ENCODE measurements at regions not wholly inside any gene's neighbourhood (a gene's known extent, or its start where the extent isn't known, plus 50 kb on each side); places are given as distances from the start of the nearest gene placed in this dataset.

DNA sequence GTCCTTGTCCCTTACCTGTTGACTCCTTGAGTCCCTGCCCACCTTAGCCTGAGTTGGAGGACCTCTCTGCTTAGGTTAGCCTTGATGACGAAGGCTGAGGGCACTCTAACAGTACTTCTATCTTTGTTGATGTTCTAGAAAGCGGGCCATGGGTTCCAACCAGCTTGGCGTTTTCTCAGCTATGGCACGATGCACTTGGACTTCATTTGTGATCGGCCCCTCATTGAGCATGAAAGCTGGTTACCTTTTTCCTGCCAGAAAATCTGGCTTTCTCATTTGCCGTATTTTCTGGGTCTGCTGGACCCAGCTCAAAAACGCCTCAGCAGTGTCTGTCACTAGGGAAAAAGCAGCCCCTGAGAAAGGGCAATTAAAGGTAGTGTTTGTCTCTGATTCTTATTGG is 290.8 kb downstream of the EMP1 start:
- no peak for TF ChIP-seq EZH2 (optimal IDR thresholded peaks at IDR 0.05; ENCODE audit: low read depth, low read length)
- no peak overlapping the region for H3K27ac ChIP-seq (ENCODE audit: low read length)

DNA sequence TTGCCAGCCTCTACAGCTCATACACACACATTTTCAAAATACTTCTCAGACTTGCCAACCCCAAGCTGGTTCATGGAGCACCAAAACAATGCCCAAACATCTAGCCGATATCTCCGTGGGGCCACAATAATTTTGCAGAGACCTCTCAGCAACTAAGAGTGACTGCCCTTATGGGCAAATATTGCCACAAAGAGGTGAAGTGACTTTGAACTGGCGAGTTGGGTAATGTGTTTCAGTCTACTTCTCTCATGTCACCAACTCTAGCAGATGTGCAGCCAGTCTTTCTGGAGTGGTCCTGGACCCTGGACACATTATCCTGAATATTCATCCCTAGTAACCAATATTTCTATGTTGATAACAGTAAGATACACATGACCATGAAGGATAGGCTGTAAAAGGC is 290.3 kb downstream of the EMP1 start:
- Histone ChIP-seq H2AFZ (ENCODE audit: low read length) (no peak overlapping the region), H3K4me1 (ENCODE audit: low read length) (no peaks in the 10 kb centered on the region), H3K27ac (ENCODE audit: low read length) (no peak overlapping the region), H3K9me3 (replicated peaks; ENCODE audit: insufficient read depth, low read length) (no peaks in the 10 kb centered on the region), H3K79me2 (ENCODE audit: low read length) (no peaks in the 10 kb centered on the region), H3K27me3 (replicated peaks; ENCODE audit: insufficient read depth, low read length) (no peaks in the 10 kb centered on the region), H3K9ac (ENCODE audit: low read length) (no peak overlapping the region), H3K36me3 (replicated peaks; ENCODE audit: insufficient read depth, low read length) (no peaks in the 10 kb centered on the region), H3F3A (ENCODE audit: insufficient read depth, low read length) (no peaks in the 10 kb centered on the region), H3K4me2 (ENCODE audit: low read depth, low read length) (no peak overlapping the region), H4K20me1 (ENCODE audit: insufficient read depth, low read length) (no peaks in the 10 kb centered on the region), H3K9me2 (replicated peaks; ENCODE audit: insufficient read depth, low read length) (no peaks in the 10 kb centered on the region), H3K4me3 (ENCODE audit: low read length) (no peak overlapping the region)
- no peak for DNase-seq
- TF ChIP-seq EZH2 (optimal IDR thresholded peaks at IDR 0.05; ENCODE audit: low read depth, low read length): no peak
- TF ChIP-seq EZH2phosphoT487 (IDR thresholded peaks at IDR 0.05; ENCODE audit: low read length): no peak
- TF ChIP-seq, protein P1, sequence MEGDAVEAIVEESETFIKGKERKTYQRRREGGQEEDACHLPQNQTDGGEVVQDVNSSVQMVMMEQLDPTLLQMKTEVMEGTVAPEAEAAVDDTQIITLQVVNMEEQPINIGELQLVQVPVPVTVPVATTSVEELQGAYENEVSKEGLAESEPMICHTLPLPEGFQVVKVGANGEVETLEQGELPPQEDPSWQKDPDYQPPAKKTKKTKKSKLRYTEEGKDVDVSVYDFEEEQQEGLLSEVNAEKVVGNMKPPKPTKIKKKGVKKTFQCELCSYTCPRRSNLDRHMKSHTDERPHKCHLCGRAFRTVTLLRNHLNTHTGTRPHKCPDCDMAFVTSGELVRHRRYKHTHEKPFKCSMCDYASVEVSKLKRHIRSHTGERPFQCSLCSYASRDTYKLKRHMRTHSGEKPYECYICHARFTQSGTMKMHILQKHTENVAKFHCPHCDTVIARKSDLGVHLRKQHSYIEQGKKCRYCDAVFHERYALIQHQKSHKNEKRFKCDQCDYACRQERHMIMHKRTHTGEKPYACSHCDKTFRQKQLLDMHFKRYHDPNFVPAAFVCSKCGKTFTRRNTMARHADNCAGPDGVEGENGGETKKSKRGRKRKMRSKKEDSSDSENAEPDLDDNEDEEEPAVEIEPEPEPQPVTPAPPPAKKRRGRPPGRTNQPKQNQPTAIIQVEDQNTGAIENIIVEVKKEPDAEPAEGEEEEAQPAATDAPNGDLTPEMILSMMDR (IDR thresholded peaks at IDR 0.05; ENCODE audit: low read length): no peak

More for the DNA sequence above, 290.8 kb downstream of the EMP1 start:
- H4K20me1 ChIP-seq (ENCODE audit: insufficient read depth, low read length): no peaks in the 10 kb centered on the region
- no peak overlapping the region for H2AFZ ChIP-seq (ENCODE audit: low read length)
- H3F3A ChIP-seq (ENCODE audit: insufficient read depth, low read length): no peaks in the 10 kb centered on the region
- no peak overlapping the region for H3K4me2 ChIP-seq (ENCODE audit: low read depth, low read length)
- no peaks in the 10 kb centered on the region for H3K4me1 ChIP-seq (ENCODE audit: low read length)
- H3K79me2 ChIP-seq (ENCODE audit: low read length): no peaks in the 10 kb centered on the region
- H3K9ac ChIP-seq (ENCODE audit: low read length): no peak overlapping the region
- H3K4me3 ChIP-seq (ENCODE audit: low read length): no peak overlapping the region
- H3K9me3 ChIP-seq (replicated peaks; ENCODE audit: insufficient read depth, low read length): no peaks in the 10 kb centered on the region
- no peaks in the 10 kb centered on the region for H3K27me3 ChIP-seq (replicated peaks; ENCODE audit: insufficient read depth, low read length)
- H3K9me2 ChIP-seq (replicated peaks; ENCODE audit: insufficient read depth, low read length): no peaks in the 10 kb centered on the region
- no peak for DNase-seq
- H3K36me3 ChIP-seq (replicated peaks; ENCODE audit: insufficient read depth, low read length): no peaks in the 10 kb centered on the region

DNA sequence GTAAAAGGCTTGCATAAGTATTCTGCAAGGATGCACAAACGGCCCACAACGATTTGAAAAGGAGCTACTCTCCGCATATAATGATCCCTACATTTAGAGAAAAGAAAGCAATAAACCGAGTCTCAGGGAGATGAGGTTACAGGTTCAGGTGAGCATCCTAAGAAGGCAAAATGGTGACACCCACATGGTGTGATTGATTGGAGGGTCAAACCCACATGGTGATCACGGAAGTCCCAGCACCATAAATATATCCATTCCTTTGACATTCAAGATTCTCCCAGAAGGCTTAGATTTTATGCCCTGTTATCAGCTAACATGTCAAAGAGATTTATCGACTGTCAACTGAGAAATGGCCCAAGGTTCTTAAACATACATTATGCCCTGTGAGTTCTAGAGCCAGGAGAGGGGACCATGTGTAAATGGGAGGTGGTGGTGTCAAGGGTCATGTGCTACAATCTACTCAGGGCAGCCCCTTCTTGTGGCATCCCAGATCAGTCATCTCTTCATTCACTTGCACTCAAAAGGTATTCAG is 282.2 kb downstream of the EMP1 start:
- no peak for DNase-seq
- no peaks in the 10 kb centered on the region for H3K9me3 ChIP-seq (replicated peaks; ENCODE audit: insufficient read depth, low read length)
- H2AFZ ChIP-seq (ENCODE audit: low read length): no peak overlapping the region
- no peaks in the 10 kb centered on the region for H3K9me2 ChIP-seq (replicated peaks; ENCODE audit: insufficient read depth, low read length)
- no peak overlapping the region for H3K27ac ChIP-seq (ENCODE audit: low read length)
- no peaks in the 10 kb centered on the region for H4K20me1 ChIP-seq (ENCODE audit: insufficient read depth, low read length)
- 0 out of 2 replicates have a peak, but pooled peaks cover under 1% of the 10 kb centered on the region for H3K27me3 ChIP-seq (replicated peaks; ENCODE audit: insufficient read depth, low read length)
- H3K4me2 ChIP-seq (ENCODE audit: low read depth, low read length): no peak overlapping the region
- no peak overlapping the region for H3K9ac ChIP-seq (ENCODE audit: low read length)
- TF ChIP-seq EZH2phosphoT487 (IDR thresholded peaks at IDR 0.05; ENCODE audit: low read length) (no peak), EZH2 (optimal IDR thresholded peaks at IDR 0.05; ENCODE audit: low read depth, low read length) (no peak)
- TF ChIP-seq, protein P1 (IDR thresholded peaks at IDR 0.05; ENCODE audit: low read length): no peak
- no peak overlapping the region for H3K4me3 ChIP-seq (ENCODE audit: low read length)
- H3K36me3 ChIP-seq (replicated peaks; ENCODE audit: insufficient read depth, low read length): no peaks in the 10 kb centered on the region
- H3K79me2 ChIP-seq (ENCODE audit: low read length): no peaks in the 10 kb centered on the region
- no peaks in the 10 kb centered on the region for H3F3A ChIP-seq (ENCODE audit: insufficient read depth, low read length)
- 0 out of 2 replicates have a peak, but pooled peaks cover 3% of the 10 kb centered on the region for H3K4me1 ChIP-seq (ENCODE audit: low read length)

DNA sequence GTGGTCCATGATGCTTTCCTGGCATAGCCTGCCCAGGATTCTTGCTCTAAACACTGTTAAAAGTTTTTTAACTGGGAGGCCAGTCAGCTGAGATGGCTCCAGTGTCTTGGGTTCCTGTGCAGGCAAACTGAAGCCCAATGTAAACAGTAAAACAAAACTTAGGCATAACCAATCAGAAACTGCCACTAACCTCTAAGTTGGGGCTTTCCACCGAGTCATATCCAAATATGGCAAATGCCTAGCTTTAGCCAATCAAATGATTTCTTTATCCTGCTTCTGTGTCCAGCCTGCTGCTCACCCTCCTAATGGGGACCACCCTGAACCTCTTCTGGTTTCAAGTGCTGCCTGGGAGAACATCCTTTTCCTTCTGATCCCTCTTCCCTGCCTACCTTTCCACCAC is 277.9 kb downstream of the EMP1 start:
- Histone ChIP-seq H3K4me1 (ENCODE audit: low read length) (peaks cover 18% of the 10 kb centered on the region), H4K20me1 (ENCODE audit: insufficient read depth, low read length) (no peaks in the 10 kb centered on the region), H3K27me3 (replicated peaks; ENCODE audit: insufficient read depth, low read length) (0 out of 2 replicates have a peak, but pooled peaks cover 3% of the 10 kb centered on the region), H3K4me3 (ENCODE audit: low read length) (no peak overlapping the region), H3F3A (ENCODE audit: insufficient read depth, low read length) (0 out of 2 replicates have a peak, but pooled peaks cover 5% of the 10 kb centered on the region), H3K9me3 (replicated peaks; ENCODE audit: insufficient read depth, low read length) (no peaks in the 10 kb centered on the region), H3K27ac (ENCODE audit: low read length) (no peak overlapping the region), H3K4me2 (ENCODE audit: low read depth, low read length) (no peak overlapping the region), H2AFZ (ENCODE audit: low read length) (no peak overlapping the region), H3K9ac (ENCODE audit: low read length) (no peak overlapping the region), H3K9me2 (replicated peaks; ENCODE audit: insufficient read depth, low read length) (no peaks in the 10 kb centered on the region), H3K79me2 (ENCODE audit: low read length) (no peaks in the 10 kb centered on the region), H3K36me3 (replicated peaks; ENCODE audit: insufficient read depth, low read length) (no peaks in the 10 kb centered on the region)
- DNase-seq: no peak
- TF ChIP-seq EZH2phosphoT487 (IDR thresholded peaks at IDR 0.05; ENCODE audit: low read length): no peak
- no peak for TF ChIP-seq EZH2 (optimal IDR thresholded peaks at IDR 0.05; ENCODE audit: low read depth, low read length)
- TF ChIP-seq, protein P1 (IDR thresholded peaks at IDR 0.05; ENCODE audit: low read length): no peak

Measured in MM.1S (cell line).